Transverse colon (tissue), 4 donors: ENCODE measurements at regions not wholly inside any gene's neighbourhood (a gene's known extent, or its start where the extent isn't known, plus 50 kb on each side); places are given as distances from the start of the nearest gene placed in this dataset.

Source experiments
- POLR2A ChIP-seq: fragments of 450-650 bp; IDR thresholded peaks from one replicate; pipeline ENCODE4 v1.6.1; 2016; ENCODE audit warnings: antibody characterized with exemption, mild to moderate bottlenecking, moderate library complexity
- POLR2AphosphoS5 ChIP-seq, 3 donors: sonication (generic); formaldehyde crosslinking; IDR thresholded peaks; one replicate each; pipeline ENCODE4 v1.6.1; 2016; ENCODE audit warnings: antibody characterized with exemption in 3 of 3
- TF ChIP-seq, protein P1 (sequence below), 5 experiments: fragments of 200-600 bp in 3 of 5; fragments of 450-650 bp in 2 of 5; sonication (generic) in 3 of 5; IDR thresholded peaks; 1 replicate in 2 of 5; 2 replicates in 3 of 5; pipeline ENCODE4 v1.5.1; 2016 to 2017; ENCODE audit warnings: antibody characterized with exemption in 5 of 5, inconsistent platforms in 3 of 5, mild to moderate bottlenecking in 2 of 5, moderate library complexity in 1 of 5

DNA sequence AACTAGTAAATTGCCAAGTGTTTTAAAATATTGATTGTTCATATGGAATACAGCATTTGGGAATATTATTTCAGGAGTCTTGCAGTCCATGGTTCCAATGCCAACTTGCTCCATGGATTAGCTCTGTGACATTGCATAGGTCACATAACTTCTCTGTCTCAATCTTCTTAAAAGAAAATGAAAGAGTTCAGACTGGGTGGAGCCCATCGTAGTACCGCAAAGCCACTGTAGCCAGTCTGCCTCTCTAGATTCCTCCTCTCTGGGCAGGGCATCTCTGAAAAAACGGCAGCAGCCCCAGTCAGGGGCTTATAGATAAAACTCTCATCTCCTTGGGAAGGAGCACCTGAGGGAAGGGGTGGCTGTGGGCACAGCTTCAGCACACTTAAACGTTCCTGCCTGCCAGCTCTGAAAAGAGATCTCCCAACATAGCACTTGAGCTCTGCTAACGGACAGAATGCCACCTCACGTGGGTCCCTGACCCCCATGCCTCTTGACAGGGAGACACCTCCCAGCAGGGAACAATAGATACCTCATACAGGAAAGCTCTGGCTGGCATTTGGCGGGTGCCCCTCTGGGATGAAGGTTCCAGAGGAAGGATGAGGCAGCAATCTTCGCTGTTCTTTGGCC lies 168.8 kb upstream of the CNTN4 start:
- TF ChIP-seq, protein P1, sequence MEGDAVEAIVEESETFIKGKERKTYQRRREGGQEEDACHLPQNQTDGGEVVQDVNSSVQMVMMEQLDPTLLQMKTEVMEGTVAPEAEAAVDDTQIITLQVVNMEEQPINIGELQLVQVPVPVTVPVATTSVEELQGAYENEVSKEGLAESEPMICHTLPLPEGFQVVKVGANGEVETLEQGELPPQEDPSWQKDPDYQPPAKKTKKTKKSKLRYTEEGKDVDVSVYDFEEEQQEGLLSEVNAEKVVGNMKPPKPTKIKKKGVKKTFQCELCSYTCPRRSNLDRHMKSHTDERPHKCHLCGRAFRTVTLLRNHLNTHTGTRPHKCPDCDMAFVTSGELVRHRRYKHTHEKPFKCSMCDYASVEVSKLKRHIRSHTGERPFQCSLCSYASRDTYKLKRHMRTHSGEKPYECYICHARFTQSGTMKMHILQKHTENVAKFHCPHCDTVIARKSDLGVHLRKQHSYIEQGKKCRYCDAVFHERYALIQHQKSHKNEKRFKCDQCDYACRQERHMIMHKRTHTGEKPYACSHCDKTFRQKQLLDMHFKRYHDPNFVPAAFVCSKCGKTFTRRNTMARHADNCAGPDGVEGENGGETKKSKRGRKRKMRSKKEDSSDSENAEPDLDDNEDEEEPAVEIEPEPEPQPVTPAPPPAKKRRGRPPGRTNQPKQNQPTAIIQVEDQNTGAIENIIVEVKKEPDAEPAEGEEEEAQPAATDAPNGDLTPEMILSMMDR (IDR thresholded peaks at IDR 0.05): no peak
- TF ChIP-seq POLR2AphosphoS5 (IDR thresholded peaks at IDR 0.05) (no peak), POLR2A (no peak)
